Fibroblast of villous mesenchyme (primary cell): ENCODE measurements at regions not wholly inside any gene's neighbourhood (a gene's known extent, or its start where the extent isn't known, plus 50 kb on each side); places are given as distances from the start of the nearest gene placed in this dataset.
A peak's percentile ranks its signal among the peaks of the same experiment; 100 is the strongest.
"Not testable (repeated sequence)": the region's sequence is repeated elsewhere in the genome, so short reads cannot be mapped to it uniquely, and the experiment has no call there.

Source experiments
- DNase-seq: peaks from one replicate; pipeline ENCODE4 v3.0.0-alpha.2; 2010; ENCODE audit warnings: low read depth
- H3K4me3 ChIP-seq: 2 replicates; pipeline ENCODE4 v1.5.1; 2011; ENCODE audit warnings: low read depth, mild to moderate bottlenecking, low read length
- TF ChIP-seq, protein P1 (sequence below): IDR thresholded peaks from 2 replicates; pipeline ENCODE4 v1.5.1; 2012; ENCODE audit warnings: low read depth, mild to moderate bottlenecking, low read length; ENCODE audit not compliant: insufficient read depth

DNA sequence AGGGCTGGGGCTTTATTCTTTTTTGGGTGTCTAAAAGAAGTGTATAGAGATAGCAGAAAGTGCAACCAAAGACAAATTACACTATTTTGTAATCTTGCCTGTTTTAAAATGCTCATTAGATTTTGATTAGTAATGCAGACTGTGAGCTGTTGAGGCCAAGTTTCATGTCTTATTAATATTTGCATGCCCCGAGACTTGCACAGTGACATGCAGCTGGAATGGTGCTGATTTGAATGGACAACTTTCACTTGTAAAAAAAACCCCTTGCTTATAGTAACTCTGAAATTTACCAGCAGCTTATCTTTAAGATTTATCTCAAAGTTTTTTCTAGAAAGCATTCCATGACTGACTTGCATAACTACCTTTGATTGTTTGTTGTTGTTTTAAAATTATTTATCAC is 835.1 kb upstream of the IGFBP7 start:
- H3K4me3 ChIP-seq: no peak overlapping the region
- TF ChIP-seq, protein P1, sequence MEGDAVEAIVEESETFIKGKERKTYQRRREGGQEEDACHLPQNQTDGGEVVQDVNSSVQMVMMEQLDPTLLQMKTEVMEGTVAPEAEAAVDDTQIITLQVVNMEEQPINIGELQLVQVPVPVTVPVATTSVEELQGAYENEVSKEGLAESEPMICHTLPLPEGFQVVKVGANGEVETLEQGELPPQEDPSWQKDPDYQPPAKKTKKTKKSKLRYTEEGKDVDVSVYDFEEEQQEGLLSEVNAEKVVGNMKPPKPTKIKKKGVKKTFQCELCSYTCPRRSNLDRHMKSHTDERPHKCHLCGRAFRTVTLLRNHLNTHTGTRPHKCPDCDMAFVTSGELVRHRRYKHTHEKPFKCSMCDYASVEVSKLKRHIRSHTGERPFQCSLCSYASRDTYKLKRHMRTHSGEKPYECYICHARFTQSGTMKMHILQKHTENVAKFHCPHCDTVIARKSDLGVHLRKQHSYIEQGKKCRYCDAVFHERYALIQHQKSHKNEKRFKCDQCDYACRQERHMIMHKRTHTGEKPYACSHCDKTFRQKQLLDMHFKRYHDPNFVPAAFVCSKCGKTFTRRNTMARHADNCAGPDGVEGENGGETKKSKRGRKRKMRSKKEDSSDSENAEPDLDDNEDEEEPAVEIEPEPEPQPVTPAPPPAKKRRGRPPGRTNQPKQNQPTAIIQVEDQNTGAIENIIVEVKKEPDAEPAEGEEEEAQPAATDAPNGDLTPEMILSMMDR: no peak
- no peak for DNase-seq

DNA sequence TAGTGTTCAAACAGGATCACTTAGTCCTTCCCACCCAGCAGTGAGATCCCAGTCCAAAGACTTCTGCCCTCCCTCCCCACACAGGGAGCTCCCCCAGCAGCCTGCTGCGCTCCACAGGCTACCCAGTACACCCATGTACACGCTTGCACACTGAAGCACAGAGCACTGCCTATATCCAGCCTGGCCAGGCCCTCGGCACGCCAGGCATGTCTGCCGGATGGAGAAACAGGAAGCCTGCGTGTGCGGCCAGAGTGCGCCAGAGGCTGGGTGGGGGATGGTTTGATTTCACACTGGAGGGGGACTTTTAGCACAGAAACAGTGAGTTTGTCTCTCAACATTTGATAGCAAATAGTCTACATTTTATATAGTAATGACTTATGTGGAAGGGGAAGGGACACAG is 833.5 kb upstream of the IGFBP7 start:
- peak; percentile 33 for DNase-seq
- TF ChIP-seq, protein P1: no peak
- no peak overlapping the region for H3K4me3 ChIP-seq

DNA sequence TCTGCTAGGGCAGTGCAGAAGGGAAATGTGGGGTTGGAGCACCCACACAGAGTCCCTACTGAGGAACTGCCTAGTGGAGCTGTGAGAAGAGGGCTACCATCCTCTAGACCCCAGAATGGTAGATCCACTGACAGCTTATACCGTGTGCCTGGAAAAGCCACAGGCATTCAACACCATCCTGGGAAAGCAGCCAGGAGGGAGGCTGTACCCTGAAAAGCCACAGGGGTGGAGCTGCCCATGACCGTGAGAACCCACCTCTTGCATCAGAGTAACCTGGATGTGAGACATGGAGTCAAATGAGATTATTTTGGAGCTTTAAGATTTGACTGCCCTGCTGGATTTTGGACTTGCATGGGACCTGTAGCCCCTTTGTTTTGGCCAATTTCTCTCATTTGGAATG is 827.1 kb upstream of the IGFBP7 start:
- DNase-seq, H3K4me3 ChIP-seq: not testable (repeated sequence)

DNA sequence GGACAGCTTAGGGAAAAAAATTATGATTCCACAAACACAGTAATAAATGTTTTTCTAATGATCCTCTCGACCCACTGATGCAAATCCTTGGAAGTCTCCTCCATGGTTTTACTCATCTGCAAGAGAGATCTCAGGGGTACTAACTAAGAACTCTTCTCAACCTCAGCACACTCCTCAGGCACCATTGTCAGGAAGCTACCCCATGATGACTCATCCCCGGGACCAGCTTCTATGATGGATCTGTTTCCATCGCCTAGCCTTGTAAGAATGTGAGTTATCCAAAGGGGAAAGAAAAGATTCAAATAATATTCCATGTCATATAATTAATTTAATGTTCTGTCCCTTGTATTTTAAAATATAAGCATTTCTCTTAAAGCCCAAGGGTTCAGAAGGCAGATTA is 816.1 kb upstream of the IGFBP7 start:
- DNase-seq: no peak

DNA sequence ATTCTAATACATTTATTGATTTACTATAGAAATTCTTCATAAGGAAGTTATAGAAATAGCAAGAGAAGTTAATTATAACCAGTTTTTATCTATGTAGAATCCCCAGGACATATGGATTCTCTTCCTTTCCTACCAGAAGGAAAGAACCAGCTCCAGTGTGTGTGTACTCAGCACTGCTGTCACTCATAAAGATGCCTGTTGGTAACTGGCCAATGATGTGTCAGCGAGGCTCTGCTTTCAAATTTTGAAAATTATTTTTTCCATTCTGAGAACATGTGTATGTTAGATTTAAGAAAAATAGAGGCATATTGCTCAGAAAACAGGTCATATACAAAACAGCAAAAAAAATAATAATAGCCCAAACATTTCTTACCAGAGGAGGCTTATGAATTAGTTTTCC is 814.8 kb upstream of the IGFBP7 start:
- no peak for DNase-seq
- no peak overlapping the region for H3K4me3 ChIP-seq
- TF ChIP-seq, protein P1: no peak

More for the DNA sequence above, 816.1 kb upstream of the IGFBP7 start:
- TF ChIP-seq, protein P1: no peak
- H3K4me3 ChIP-seq: no peak overlapping the region

DNA sequence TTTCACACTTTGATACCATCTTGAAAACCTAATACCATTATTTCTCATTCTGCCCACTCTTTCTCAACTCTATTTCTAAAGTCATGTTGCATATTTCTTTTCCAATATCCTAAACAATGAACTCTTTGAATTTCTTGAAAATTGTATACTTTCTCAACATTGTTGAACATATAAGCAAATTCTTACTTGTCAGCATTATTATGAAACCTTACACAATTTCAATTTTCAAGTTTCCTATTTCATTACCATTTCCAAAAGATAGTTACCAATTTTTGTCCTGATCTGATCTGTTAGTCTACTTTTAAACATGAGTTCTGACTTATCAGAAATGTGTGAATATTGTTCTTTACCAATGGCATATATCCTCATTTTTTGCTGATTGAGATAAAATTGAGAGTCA is 806.3 kb upstream of the IGFBP7 start:
- DNase-seq: no peak
- H3K4me3 ChIP-seq: no peak overlapping the region
- TF ChIP-seq, protein P1: no peak

DNA sequence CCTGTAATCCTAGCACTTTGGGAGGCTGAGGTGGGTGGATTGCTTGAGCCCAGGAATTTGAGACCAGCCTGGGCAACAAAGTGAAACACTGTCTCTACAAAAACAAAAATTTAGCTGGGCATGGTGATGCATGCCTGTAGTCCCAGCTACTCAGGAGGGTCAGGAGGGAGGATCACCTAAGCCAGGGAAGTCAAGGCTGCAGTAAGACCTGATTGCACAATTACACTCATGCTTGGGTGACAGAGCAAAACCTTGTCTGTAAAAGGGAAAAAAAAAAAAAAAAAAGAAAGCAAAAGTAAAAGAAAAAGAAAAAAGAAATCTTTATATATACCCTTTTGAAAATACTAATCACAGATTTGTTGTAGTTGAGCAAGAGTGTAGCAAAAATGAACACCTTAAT is 801.0 kb upstream of the IGFBP7 start:
- no peak overlapping the region for H3K4me3 ChIP-seq
- no peak for DNase-seq
- TF ChIP-seq, protein P1: no peak
